ENCODE measurements at regions not wholly inside any gene's neighbourhood (a gene's known extent, or its start where the extent isn't known, plus 50 kb on each side); places are given as distances from the start of the nearest gene placed in this dataset.

DNA sequence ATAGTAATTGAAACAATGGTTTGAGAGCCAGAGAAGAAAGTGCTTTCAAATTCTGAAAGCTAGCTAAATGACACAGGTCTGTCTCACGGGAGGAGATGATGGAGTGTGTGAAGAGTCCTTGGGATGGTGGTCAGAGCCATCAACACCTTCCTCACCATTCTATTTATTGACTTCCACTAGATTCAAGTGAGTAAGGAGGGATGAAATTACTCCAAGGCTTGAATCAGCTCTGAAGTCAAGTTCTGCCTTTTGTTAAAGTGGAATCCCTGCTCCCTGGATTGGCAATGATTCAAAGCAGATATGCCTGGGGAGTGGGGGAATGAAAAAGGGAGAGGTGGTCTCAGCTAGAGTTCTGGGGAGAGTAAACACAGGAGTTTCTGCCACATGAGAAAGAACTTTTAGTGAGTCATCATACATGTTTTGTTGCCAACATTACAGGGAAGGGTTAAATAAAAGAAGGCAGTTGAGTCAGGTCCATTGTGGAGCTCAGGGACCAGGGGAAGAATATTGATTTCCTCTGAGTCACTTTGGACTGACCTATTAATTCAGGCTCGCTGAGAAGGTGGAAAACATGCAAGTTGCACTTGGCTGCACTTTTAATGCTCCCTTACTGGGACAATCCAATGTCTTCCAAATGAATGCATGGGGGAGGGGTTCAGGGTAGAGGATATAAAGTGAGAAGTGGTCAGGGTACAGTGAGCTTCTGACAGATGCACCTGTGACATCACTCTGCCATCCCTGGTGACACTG, 142.7 kb downstream of the TBX5 start:
- DNase-seq (ENCODE audit: missing footprints) (no peak), ATAC-seq (no peak)
- intact Hi-C loops (cut with DNase I) = no loop called here

DNA sequence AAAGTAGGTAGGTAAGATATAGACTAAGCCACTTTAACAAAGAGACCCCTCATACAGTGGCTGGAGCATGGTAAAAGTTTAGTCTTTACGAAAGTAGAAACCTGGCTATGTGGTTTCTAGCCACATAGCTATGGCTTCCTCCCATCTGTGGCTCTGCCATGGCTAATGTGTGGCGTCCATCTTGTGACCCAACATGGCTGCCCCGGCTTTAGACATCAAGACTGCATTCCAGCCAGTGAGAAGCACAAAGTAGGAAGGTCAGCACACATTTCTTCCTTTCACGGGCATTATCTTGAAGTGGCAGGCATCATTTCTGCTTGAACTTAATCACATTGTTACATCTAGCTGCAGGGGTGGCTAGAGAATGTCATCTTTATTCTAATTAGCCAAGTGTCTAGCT, 148.3 kb downstream of the TBX5 start:
- intact Hi-C loops (cut with DNase I) = no loop called here
- DNase-seq (ENCODE audit: missing footprints) = no peak
- no peak for ATAC-seq

DNA sequence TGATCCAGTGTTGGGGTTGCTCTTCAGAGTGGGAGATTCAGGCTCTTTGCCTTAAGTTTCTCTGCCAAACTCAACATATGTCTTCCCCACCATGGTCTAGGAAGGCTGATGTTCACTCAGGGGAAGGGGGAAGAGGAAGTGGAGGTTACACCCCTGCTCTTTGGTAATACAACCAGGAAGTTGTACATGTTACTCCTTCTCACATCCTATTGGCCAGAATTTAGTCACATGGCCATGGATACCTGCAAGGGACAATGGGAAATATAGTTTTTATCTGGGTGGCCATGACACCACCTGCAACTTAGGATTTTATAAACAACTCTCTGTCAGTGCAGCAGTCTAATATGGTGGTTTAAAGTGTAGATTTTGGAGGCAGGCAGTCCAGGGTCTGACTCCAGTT, 150.9 kb downstream of the TBX5 start:
- intact Hi-C loops (cut with DNase I) = no loop called here
- DNase-seq (ENCODE audit: missing footprints) = no peak
- ATAC-seq = no peak

DNA sequence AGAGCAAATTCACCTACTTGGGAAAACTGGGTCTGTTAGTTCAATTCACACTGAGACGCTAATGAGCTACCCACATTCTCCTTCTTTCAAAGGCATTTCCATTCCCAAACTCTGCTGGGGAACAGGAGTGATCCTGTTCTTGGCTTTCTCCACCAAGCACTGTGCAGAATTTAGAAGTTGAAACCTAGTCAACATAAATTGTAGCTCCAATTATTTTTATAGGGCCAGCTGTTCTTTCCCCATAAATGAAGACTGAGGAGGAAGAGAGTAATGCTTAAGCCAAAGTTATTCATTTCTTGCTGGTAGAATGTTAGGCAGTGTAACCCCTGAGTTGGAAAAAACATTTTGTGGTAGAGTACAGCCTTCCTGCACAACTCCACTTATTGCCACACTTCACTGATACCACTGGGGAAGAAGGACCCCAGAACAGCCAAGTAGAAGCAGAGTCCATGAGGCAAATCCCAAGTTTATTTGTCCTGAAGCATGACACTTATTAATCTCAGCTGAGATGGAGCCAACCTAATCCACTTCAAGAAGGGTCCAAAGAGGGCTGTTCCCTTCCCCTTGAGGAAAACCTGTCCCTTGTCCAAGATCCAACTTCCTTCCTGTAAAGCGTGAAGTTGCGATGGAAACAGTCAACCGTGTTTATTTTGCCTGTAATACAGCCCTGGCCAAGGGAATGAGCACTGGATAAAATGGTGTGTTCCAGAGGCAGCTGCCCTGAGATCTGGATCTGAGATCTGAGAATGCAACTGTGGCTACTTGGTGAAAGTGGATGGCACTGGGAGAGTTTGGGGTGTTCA, 151.8 kb downstream of the TBX5 start:
- DNase-seq (ENCODE audit: missing footprints) (no peak), ATAC-seq (no peak)
- intact Hi-C loops (cut with DNase I) = no loop called here

DNA sequence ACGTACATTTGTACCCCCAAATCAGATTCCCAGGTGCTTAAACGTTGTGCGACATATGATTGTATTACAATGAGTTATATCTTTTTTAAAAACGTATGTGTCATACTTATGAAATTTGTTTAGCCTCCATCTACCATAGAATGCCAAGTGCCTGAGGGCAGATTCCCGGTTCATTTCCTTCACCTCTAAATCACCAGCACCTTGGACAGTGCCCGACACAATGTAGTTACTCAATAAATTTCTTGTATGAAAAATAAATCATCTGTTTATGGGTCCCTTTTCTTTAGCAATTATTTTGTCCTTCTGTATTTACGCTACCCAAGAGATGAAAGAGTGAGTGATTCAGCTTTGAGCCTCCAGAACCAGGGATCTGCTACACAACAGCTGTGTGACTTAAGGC, 157.4 kb downstream of the TBX5 start:
- ATAC-seq (no peak), DNase-seq (ENCODE audit: missing footprints) (no peak)
- intact Hi-C loops (cut with DNase I) = loop anchor here (5.0 to 10.0 kb wide), 2 partner anchors 106 to 229 kb away; no protein-coding TSS in a partner anchor

DNA sequence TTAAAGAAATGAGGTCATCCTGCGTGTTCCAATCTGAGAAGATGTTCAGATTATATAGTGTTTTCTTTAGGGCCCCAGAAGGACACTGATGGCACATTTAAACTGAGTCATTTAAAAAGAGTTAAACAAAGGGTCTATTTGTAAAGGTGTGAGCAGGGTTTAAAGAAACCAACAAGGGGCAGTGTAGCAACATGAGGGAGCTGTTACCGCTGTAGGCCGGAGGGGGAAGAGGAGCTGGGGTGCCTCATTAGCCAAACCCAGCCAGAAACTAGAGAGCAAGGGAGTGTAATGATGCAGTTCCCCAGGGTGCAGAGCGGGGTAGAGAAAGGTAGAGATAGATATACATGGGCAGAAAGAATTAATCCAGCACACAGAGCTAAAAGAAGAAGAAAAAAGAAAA, 160.4 kb downstream of the TBX5 start:
- peak; percentile 40 for ATAC-seq

DNA sequence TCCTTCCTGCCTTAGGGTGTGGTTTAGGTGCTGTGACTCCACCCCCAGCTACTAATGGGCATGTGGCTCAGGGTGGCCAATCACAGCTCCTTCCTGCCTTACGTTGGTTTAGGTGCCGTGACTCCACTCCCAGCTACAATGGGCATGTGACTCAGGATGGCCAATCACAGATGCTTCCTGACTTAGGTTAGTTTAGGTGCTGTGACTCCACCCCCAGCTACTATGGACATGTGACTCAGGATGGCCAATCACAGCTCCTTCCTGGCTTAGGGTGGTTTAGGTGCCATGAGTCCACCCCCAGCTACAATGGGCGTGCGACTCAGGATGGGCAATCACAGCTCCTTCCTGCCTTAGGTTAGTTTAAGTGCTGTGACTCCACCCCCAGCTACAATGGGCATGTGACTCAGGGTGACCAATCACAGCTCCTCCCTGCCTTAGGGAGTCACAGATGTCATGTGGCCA, 163.9 kb downstream of the TBX5 start:
- ATAC-seq = no peak
- DNase-seq (ENCODE audit: missing footprints) = no peak
- intact Hi-C loops (cut with DNase I) = loop anchor here (5.0 to 10.0 kb wide), 2 partner anchors 75 to 113 kb away; no protein-coding TSS in a partner anchor

More for the DNA sequence above, 160.4 kb downstream of the TBX5 start:
- intact Hi-C loops (cut with DNase I) = loop anchor here (5.0 to 10.0 kb wide), 2 partner anchors 109 to 232 kb away; no protein-coding TSS in a partner anchor
- no peak for DNase-seq (ENCODE audit: missing footprints)

DNA sequence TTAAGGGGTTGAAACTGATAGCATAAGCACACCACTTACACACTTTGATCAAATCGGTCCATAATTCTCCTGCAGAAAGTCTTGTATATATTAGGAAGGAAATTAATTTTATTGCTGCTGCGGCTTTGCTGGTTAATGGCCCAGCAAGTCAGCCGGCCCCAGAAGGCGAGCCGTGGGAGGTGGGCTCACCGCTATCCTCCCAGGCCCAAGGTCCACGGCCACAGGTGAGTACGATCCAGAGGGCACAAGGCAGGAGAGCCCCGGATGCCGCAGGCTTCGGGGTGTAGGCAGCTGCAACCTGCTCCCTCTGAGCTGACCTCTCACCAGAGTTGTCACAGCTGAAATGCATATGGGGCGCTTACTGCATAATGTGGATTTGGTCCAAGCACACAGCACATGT, 165.7 kb downstream of the TBX5 start:
- no peak for DNase-seq (ENCODE audit: missing footprints)
- ATAC-seq = no peak
- intact Hi-C loops (cut with DNase I) = loop anchor here (5.0 to 10.0 kb wide), 2 partner anchors 73 to 115 kb away; no protein-coding TSS in a partner anchor

DNA sequence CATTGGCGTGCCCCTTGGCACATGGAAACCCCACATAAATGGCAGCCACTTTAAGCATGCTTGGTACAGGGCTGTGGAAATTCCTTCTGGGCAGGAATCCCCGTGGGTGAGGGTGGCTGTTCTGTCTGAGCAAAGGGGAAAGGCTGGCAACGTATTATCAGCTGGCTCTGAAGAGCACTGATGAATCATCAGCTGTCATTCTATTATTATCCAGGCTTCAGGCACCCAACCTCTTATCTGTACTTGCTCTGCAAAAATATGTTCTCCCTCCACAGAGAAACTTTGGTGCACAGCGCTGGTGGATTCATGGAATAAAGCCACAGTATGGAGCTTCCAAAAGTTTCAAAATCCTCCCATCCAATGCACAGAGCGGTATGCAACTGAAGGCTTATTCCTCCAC, 167.1 kb downstream of the TBX5 start:
- intact Hi-C loops (cut with DNase I) = loop anchor here (2.0 kb wide), 1 partner anchor 164 kb away; no protein-coding TSS in a partner anchor
- no peak for DNase-seq (ENCODE audit: missing footprints)
- peak; percentile 95 for ATAC-seq

DNA sequence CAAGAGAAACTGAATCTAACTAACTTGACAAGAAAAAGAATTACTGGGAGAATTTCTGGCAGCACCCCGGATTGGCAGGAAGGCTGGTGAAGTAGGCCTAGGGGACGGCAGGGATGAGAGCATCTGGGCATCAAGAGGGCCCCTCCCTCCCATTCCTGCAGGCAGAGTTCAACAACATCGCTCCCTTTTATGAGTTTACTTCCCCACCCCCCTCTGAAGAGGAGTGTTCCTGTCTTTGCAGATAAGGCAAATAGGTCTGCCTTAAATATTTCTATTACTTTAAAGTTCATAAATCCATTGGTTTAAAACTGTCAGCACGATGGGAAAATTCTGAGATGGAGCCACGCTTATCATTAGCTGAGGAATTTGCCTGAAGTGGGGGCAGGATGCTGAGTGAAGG, 168.7 kb downstream of the TBX5 start:
- DNase-seq (ENCODE audit: missing footprints) (no peak), ATAC-seq (no peak)
- intact Hi-C loops (cut with DNase I) = no loop called here

DNA sequence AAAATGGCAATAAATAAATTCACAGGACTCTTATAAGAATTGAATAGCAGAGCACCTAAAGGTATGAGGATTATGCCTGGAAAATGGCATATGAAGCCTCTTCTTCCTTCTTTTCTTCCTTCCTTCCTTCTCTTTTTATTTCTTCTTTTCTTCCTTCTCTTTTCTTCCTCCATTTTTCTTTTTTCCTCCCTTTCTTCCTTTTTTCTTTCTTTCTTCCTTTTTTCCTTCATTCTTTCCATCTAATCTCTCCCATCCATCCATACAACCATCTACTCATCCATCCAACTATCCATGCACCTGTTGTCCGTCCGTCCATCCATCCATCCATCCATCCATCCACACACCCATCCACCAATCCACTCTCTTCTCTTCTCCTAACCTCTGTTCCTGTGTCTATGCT, 173.8 kb downstream of the TBX5 start:
- DNase-seq (ENCODE audit: missing footprints) (no peak), ATAC-seq (no peak)
- intact Hi-C loops (cut with DNase I) = no loop called here

DNA sequence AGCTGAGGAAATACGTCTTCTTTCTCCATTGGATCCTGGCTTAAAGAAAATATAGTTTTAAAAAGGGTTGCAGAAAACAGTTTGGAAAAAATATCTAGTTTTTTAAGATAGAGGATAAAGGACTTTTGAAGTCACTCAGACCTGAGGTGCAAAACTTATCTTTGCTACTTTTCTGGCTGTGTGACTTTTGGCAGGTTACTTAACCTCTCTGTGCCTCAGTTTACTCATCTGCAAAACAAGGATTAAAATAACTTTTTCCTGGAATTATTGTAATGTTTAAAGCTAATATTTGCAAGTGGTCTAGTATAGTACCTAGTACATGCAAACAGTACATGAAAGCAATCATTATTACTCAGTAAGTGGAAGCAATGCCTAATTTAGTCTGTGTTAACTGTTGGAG, 176.8 kb downstream of the TBX5 start:
- no peak for ATAC-seq
- intact Hi-C loops (cut with DNase I) = no loop called here
- no peak for DNase-seq (ENCODE audit: missing footprints)

DNA sequence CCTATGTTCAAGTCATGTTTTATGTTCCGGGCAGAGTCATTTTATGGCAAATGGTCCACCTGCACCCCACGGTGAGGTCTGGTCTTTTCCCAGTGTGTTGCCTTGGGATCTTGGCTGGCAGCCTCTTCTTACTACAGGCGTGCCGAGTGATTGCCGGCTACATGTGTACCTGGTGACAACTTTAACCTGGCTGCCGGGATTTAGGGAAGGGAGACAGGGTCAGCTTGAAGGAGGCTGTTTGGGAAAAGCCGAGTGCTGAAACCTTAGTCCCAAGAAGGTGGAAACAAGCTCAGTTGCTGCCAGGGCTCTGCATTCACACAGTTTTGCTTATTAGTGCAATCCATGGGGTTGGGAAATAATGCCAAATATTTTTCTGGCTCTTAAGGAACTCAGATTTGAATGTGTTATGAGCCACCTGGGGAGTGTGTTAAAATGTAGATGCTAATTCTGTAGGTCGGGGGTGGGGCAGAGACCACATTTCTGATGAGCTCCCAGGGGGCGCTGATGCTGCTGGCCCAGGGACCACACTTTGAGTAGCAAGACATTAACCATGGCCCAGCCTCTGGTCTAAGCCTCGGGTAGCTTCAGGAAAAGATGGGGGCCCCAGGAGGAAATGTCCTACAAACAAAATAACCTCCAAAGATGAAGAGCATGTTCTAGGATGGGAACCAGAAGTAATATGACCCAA, 179.6 kb downstream of the TBX5 start:
- ATAC-seq = no peak
- intact Hi-C loops (cut with DNase I) = no loop called here
- no peak for DNase-seq (ENCODE audit: missing footprints)

DNA sequence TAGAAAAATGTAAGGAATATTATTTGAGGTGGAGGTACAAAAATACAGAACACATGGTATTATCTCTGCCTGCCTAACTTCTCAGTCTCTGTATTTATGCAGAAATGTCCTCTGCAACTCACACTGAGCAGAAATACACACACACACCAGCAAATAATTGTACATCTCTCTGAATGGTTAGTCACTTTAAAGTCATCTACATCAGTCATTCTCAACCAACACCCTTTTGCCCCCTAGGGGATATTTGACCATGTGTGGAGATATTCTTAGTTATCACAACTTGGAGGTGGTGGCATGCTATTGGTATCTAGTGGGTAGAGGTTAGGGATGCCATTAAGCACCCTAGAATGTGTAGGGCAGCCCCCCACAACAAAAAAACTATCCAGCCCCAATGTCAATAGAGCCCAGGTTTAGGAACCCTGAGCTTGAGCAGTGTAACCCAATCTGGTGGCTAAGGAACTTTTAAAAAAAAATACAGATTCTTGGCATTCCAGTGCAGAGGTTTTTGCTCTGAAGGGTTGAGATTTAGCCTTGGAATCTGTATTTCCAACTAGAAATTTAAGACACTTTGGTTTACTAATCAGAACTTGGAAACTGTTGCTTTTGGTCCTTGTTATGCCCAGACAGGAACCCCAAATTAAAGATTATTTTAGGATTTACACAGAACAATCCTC, 183.8 kb downstream of the TBX5 start:
- no peak for ATAC-seq
- no peak for DNase-seq (ENCODE audit: missing footprints)
- intact Hi-C loops (cut with DNase I) = no loop called here

DNA sequence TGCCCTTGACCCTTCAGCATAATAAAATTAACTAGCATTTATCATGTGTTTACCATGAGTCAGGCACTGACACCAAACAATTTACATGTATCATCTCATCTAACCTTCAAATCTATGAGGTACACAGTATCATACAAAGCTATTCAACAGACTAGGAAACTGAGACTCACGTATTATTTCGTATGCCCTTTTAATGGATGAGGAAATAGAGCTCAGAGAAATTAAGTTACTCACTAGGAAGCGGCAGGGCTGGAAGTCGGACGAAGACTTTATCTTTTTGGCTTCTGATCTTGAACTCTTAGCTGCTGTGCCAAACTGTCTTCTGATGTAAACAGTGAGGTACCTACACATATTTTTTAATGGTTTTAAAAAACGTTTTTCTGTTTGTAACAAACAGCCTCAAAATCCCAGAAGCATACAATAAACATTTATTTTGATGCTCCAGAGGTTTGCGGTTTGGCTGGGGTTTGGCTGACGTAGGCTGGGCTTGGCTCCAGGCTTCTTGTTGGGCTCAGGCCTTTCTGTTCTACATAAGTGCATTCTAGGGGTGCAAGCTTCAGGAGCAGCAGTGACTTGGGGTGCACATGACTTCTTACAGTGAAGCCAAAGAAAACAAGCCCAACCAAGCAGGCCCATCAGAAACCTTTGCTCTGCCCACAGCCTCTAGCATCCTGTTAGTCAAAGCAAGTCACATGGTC, 184.7 kb downstream of the TBX5 start:
- intact Hi-C loops (cut with DNase I) = no loop called here
- no peak for DNase-seq (ENCODE audit: missing footprints)
- ATAC-seq = peak; percentile 64

DNA sequence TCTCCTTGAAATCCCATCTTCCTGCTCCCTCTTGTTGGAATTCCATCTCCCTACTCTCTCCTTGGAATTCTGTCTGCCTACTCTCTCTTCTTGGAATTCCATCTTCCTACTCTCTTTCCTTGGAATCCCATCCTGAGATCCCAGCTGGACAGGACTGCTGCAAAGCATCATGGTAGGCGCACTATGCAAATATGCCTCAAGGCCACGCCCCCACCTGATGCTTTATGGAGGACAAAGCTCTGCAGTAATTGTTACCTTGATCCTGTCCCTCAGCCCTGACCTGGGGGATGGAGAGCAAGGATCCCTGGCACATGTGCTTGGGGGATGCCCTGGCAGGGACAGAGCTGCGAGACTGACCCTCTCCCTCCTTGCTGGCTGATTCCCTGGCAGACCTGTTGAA, 185.6 kb downstream of the TBX5 start:
- DNase-seq (ENCODE audit: missing footprints) (no peak), ATAC-seq (no peak)
- intact Hi-C loops (cut with DNase I) = no loop called here

DNA sequence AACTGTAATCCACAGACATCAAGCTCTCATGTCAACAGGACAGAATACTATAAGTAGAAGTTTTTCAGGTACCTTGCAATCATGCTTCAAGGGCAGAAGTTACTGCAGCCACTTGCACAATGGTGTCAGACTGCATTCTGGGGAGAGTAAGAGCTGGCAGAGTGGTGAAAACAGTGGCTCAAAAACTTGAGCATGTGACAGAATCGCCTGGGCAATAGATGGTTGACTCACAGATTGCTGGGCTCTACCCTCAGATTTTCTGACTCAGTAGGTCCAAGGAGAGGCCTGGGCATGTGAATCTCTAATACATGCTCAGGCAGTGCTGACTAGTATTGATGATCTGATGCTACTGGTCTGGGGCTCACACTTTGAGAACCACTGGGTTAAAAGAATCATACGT, 187.8 kb downstream of the TBX5 start:
- intact Hi-C loops (cut with DNase I) = no loop called here
- no peak for ATAC-seq
- no peak for DNase-seq (ENCODE audit: missing footprints)

DNA sequence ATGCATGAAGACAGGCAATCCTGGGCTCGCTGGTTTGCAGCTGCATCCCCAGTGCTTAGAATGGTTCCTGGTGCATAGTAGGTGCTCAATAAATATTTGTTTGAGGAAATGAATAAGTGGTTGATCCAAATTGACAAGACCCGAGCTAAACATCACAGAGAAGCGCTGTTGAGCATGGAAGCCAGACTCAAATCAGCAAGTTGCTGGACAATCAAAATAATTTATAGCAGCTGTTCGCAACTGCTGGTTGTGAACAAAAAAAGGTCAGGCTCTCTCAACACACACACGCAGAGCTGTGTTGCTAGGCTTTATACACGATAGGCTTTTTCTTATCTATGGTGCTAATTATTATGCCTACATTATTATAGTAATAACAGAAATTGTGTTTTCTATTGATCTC, 190.2 kb downstream of the TBX5 start:
- ATAC-seq (no peak), DNase-seq (ENCODE audit: missing footprints) (no peak)
- intact Hi-C loops (cut with DNase I) = no loop called here

Measured in Right ventricle myocardium inferior (tissue), 1 donor.